ENCODE measurements at regions not wholly inside any gene's neighbourhood (a gene's known extent, or its start where the extent isn't known, plus 50 kb on each side); places are given as distances from the start of the nearest gene placed in this dataset.

DNA sequence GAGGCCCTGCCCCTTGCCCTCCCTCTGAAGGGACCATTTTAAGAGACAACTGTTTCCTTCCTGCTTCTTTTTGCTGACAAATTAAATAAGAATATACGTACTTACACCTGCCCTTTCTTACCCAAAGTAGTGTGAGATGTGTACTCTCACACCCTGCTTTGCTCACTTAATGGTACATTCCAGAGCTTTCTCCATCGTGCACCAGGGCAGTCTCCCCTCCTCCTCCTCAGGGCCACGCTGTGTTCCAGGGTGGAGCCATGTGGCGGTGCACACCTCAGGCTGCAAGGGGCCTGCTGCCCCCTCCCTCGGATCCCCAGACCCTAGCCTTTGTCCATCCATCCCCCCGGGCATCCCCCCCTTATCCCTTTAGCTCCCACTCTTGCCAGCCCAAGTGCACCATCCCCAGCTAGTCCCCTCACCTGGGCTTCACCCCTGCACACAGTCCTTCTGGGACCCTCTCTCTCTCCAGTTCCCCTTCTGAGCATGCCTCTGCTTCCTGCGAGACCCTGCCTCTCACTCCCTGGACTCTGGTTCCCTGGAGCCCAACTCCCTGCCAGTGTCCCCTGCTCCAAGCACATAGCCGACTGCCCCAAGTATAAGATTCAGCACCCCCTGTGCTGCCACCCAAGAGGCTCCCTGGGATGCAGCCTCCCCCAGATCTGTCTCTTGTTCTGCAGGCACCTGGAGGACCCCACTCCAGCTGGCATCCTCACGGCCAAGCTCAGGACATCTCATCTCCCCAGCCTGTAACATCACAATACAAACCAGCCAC lies 89.5 kb upstream of the IQSEC1 start:
- TF ChIP-seq EP300 (IDR thresholded peaks at IDR 0.05) (no peak), POLR2A (IDR thresholded peaks at IDR 0.05; ENCODE audit: low read depth) (no peak)
- TF ChIP-seq, protein P1, sequence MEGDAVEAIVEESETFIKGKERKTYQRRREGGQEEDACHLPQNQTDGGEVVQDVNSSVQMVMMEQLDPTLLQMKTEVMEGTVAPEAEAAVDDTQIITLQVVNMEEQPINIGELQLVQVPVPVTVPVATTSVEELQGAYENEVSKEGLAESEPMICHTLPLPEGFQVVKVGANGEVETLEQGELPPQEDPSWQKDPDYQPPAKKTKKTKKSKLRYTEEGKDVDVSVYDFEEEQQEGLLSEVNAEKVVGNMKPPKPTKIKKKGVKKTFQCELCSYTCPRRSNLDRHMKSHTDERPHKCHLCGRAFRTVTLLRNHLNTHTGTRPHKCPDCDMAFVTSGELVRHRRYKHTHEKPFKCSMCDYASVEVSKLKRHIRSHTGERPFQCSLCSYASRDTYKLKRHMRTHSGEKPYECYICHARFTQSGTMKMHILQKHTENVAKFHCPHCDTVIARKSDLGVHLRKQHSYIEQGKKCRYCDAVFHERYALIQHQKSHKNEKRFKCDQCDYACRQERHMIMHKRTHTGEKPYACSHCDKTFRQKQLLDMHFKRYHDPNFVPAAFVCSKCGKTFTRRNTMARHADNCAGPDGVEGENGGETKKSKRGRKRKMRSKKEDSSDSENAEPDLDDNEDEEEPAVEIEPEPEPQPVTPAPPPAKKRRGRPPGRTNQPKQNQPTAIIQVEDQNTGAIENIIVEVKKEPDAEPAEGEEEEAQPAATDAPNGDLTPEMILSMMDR (IDR thresholded peaks at IDR 0.05), result no peak
